ENCODE measurements at regions not wholly inside any gene's neighbourhood (a gene's known extent, or its start where the extent isn't known, plus 50 kb on each side); places are given as distances from the start of the nearest gene placed in this dataset.
A peak's percentile ranks its signal among the peaks of the same experiment; 100 is the strongest.

DNA sequence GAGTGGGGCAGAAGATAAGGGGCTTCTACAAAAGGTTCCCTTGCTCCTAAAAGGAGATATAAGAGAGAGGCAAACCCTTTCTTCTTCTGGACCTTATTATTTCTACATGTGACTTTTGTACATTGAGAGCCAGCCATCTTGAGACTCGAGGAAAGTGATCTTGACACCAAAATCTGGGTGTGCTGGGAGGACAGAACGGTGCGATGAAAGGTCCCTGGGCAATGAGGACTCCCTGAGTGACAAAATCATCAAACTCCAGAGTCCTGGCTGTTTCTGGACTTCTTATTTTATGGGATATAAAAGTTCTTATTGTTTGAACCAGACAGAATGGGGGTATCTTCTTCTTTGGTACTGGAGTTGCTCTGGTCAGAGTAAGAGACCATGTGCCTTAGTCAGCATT is 411.0 kb downstream of the ZNF536 start:
- Histone ChIP-seq H3K4me3 (no peak overlapping the region), H3K9me3 (replicated peaks in 1 of 3) (no peaks in the 10 kb centered on the region), H3K36me3 (replicated peaks in 1 of 2) (no peaks in the 10 kb centered on the region), H3K4me1 (replicated peaks in 1 of 2) (no peaks in the 10 kb centered on the region), H3K27ac (no peak overlapping the region), H3K27me3 (no peaks in the 10 kb centered on the region)
- no peak for DNase-seq
- no peak for TF ChIP-seq POLR2A (IDR thresholded peaks at IDR 0.05)
- TF ChIP-seq, protein P1, sequence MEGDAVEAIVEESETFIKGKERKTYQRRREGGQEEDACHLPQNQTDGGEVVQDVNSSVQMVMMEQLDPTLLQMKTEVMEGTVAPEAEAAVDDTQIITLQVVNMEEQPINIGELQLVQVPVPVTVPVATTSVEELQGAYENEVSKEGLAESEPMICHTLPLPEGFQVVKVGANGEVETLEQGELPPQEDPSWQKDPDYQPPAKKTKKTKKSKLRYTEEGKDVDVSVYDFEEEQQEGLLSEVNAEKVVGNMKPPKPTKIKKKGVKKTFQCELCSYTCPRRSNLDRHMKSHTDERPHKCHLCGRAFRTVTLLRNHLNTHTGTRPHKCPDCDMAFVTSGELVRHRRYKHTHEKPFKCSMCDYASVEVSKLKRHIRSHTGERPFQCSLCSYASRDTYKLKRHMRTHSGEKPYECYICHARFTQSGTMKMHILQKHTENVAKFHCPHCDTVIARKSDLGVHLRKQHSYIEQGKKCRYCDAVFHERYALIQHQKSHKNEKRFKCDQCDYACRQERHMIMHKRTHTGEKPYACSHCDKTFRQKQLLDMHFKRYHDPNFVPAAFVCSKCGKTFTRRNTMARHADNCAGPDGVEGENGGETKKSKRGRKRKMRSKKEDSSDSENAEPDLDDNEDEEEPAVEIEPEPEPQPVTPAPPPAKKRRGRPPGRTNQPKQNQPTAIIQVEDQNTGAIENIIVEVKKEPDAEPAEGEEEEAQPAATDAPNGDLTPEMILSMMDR (IDR thresholded peaks at IDR 0.05), result no peak
- 73 to 91% (median 84%) methylated on average over 3 of the region's 3 CpGs for WGBS, 4 donors
- intact Hi-C loops (cut with DNase I), result no loop called here

DNA sequence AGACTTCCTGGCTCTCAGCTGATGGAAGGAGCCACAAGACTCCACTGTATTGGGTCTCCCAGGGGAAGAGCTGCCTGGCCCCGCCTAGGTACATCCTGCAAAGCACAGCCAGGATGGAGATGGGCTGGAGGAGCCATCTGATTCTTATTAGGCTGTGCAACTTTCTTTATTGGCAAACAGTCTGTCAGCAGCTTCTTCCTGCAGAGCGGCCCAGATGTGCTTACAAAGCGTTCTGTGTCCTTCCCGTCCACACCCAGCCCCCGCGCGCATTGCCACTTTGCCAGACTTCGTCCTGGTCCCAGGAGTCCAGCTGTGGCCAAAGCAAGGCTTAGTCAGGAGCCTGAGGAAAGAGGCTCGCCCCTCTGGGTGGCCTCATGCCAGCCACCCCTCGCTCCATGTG is 409.3 kb downstream of the ZNF536 start:
- no peak overlapping the region for H3K27ac ChIP-seq
- TF ChIP-seq, protein P1 (IDR thresholded peaks at IDR 0.05), result no peak
- no peak for TF ChIP-seq POLR2A (IDR thresholded peaks at IDR 0.05)

DNA sequence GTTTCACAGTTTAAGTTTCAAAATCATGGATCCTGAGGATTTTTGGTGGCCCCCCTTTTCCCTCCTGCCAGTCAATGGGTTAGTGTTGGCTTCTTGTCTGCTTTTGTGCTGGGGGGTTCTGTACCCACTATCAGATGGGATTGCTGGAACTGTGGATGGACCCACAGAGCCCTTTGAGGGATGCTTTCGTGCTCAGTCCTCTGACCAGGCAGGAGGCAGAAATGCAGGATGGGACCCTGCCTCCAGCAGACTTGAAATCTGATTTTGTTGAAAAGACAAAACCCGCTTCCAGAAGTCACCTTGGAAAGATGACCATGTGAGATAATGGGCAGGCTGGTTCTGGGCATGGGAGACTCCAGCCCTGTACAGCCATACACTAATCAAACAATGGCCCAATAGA is 408.9 kb downstream of the ZNF536 start:
- intact Hi-C loops (cut with DNase I), result no loop called here
- no peaks in the 10 kb centered on the region for H3K9me3 ChIP-seq (replicated peaks in 1 of 3)
- 70 to 90% (median 81%) methylated on average over 2 of the region's 2 CpGs for WGBS, 4 donors

More for the DNA sequence above, 409.3 kb downstream of the ZNF536 start:
- DNase-seq, result peak in 4 of 7 donors; percentile 16 to 28 (median 20)
- WGBS, 4 donors, result 80 to 90% (median 87%) methylated on average over 2 to 10 of the region's 10 CpGs
- Histone ChIP-seq H3K27me3 (no peaks in the 10 kb centered on the region), H3K4me1 (replicated peaks in 1 of 2) (no peaks in the 10 kb centered on the region), H3K9me3 (replicated peaks in 1 of 3) (no peaks in the 10 kb centered on the region), H3K36me3 (replicated peaks in 1 of 2) (no peaks in the 10 kb centered on the region), H3K4me3 (no peak overlapping the region)
- intact Hi-C loops (cut with DNase I), result no loop called here

DNA sequence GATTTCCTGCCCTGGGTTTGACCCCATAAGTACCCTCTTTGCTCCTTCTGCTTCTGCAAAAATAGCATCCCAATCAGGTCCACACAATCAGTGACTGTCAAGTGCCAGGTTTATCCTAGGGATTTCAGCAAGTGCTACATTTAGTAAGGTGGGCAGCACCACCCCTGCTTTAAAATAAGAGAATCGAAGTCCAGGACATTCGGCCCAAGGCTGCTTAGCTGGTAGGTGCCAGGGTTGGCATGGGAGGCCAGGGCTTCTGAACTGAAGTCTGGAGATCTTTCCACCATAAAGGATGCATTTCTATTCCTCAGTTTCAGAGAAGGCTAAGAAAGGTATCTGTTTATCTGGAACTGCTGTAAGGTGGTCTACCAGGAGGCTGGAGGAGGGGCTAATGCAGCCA is 408.3 kb downstream of the ZNF536 start:
- no peak overlapping the region for H3K27ac ChIP-seq
- no peaks in the 10 kb centered on the region for H3K36me3 ChIP-seq (replicated peaks in 1 of 2)
- H3K4me1 ChIP-seq (replicated peaks in 1 of 2), result no peaks in the 10 kb centered on the region
- no peaks in the 10 kb centered on the region for H3K9me3 ChIP-seq (replicated peaks in 1 of 3)
- H3K4me3 ChIP-seq, result no peak overlapping the region
- TF ChIP-seq, protein P1 (IDR thresholded peaks at IDR 0.05), result no peak
- no peak for TF ChIP-seq POLR2A (IDR thresholded peaks at IDR 0.05)
- no peaks in the 10 kb centered on the region for H3K27me3 ChIP-seq
- 61 to 86% (median 77%) methylated on average over 2 of the region's 2 CpGs for WGBS, 4 donors
- intact Hi-C loops (cut with DNase I), result no loop called here
- DNase-seq, result no peak

More for the DNA sequence above, 408.9 kb downstream of the ZNF536 start:
- TF ChIP-seq, protein P1 (IDR thresholded peaks at IDR 0.05), result no peak
- TF ChIP-seq POLR2A (IDR thresholded peaks at IDR 0.05), result no peak
- H3K4me3 ChIP-seq, result no peak overlapping the region
- H3K27ac ChIP-seq, result no peak overlapping the region
- no peaks in the 10 kb centered on the region for H3K27me3 ChIP-seq
- H3K36me3 ChIP-seq (replicated peaks in 1 of 2), result no peaks in the 10 kb centered on the region
- H3K4me1 ChIP-seq (replicated peaks in 1 of 2), result no peaks in the 10 kb centered on the region
- no peak for DNase-seq

Data from adrenal gland (tissue), 9 donors.